ENCODE measurements at regions not wholly inside any gene's neighbourhood (a gene's known extent, or its start where the extent isn't known, plus 50 kb on each side); places are given as distances from the start of the nearest gene placed in this dataset.

DNA sequence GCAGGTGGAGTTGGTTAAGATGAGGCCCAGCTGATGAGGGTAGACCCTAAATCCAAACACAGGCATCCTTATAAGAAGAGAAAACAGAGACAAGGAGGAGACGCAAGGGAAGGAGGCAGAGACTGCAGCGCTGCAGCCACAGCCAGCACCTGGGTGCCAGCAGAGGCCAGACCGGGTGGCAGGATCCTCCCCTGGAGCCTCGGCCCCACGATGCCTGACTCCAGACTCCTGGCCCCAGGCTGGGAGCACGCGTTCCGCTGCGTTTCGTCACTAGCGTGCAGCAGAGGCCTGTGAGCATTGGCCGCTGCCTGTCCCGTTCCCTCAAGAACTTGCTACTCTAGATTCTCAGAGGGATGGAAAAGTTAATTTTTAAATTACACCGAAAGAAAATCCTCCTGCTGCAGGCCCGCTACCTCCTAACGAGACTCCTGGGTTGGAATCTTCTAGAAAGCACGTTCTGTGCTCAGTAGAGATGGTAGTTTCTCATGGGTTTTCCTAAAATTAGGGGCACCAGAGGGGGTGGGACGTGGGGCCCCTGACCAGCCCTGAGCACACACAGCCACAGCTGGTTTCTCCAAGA is 57.7 kb upstream of the FBRSL1 start:
- TF ChIP-seq, protein P1, sequence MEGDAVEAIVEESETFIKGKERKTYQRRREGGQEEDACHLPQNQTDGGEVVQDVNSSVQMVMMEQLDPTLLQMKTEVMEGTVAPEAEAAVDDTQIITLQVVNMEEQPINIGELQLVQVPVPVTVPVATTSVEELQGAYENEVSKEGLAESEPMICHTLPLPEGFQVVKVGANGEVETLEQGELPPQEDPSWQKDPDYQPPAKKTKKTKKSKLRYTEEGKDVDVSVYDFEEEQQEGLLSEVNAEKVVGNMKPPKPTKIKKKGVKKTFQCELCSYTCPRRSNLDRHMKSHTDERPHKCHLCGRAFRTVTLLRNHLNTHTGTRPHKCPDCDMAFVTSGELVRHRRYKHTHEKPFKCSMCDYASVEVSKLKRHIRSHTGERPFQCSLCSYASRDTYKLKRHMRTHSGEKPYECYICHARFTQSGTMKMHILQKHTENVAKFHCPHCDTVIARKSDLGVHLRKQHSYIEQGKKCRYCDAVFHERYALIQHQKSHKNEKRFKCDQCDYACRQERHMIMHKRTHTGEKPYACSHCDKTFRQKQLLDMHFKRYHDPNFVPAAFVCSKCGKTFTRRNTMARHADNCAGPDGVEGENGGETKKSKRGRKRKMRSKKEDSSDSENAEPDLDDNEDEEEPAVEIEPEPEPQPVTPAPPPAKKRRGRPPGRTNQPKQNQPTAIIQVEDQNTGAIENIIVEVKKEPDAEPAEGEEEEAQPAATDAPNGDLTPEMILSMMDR (tag by site-specific recombination; IDR thresholded peaks at IDR 0.05) = no peak
- TF ChIP-seq ZNF335 (tag by site-specific recombination; conservative IDR thresholded peaks at IDR 0.05) (no peak), ZBTB20 (tag by site-specific recombination; IDR thresholded peaks at IDR 0.05) (no peak), ZNF350 (tag by site-specific recombination; IDR thresholded peaks at IDR 0.05) (no peak)
- TF ChIP-seq, protein P2, sequence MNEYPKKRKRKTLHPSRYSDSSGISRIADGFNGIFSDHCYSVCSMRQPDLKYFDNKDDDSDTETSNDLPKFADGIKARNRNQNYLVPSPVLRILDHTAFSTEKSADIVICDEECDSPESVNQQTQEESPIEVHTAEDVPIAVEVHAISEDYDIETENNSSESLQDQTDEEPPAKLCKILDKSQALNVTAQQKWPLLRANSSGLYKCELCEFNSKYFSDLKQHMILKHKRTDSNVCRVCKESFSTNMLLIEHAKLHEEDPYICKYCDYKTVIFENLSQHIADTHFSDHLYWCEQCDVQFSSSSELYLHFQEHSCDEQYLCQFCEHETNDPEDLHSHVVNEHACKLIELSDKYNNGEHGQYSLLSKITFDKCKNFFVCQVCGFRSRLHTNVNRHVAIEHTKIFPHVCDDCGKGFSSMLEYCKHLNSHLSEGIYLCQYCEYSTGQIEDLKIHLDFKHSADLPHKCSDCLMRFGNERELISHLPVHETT (tag by site-specific recombination; IDR thresholded peaks at IDR 0.05) = no peak

Data from HEK293 (cell line).